HCT116 (cell line): ENCODE measurements at regions not wholly inside any gene's neighbourhood (a gene's known extent, or its start where the extent isn't known, plus 50 kb on each side); places are given as distances from the start of the nearest gene placed in this dataset.

Source experiments
- ATAC-seq: fragments of 200-7000 bp; cut with Tn5 transposase; 2 replicates; pipeline ENCODE4 v1.9.1; 2020; ENCODE audit warnings: mild to moderate bottlenecking, moderate library complexity
- BruUV-seq: library from RNA; stranded (reverse); fragments of 400-500 nt; replicated peaks from 2 replicates; lab custom pipeline; 2021; lab: Mats Ljungman, UMichigan
- CTCF ChIA-PET: fragments of 300-600 bp; sonication (Branson Sonifier 250); formaldehyde crosslinking; loops from one replicate; lab custom pipeline; 2021; ENCODE audit warnings: antibody characterized with exemption; lab: Charles Lee
- POLR2A ChIA-PET: fragments of 300-600, 350-600 bp; sonication (Branson Sonifier 250); formaldehyde crosslinking; loops from one replicate; lab custom pipeline; 2021; ENCODE audit warnings: antibody characterized with exemption; lab: Charles Lee
- RAD21 ChIA-PET, 2 experiments: fragments of 300-600 bp; sonication (Branson Sonifier 250); formaldehyde crosslinking; loops; one replicate each; lab custom pipeline; 2023; ENCODE audit warnings: low total read pairs in 2 of 2; ENCODE audit not compliant: uncharacterized antibody in 2 of 2, unreplicated experiment in 2 of 2, low non-redundant PET in 1 of 2; lab: Charles Lee
- DNase-seq: peaks from one replicate; pipeline ENCODE4 v3.0.0-alpha.2; 2010; ENCODE audit warnings: low read depth, low spot score
- H2AFZ ChIP-seq: fragments of 200-600 bp; shearing (Covaris generic), sonication (generic); 2 replicates; pipeline ENCODE4 v1.6.1; 2017; ENCODE audit warnings: low read depth, mixed run types, mixed read lengths, antibody characterized with exemption, low read length; ENCODE audit not compliant: poor library complexity, severe bottlenecking
- H3K27ac ChIP-seq: 2 replicates; pipeline ENCODE4 v1.5.1; 2012; ENCODE audit warnings: low read depth, low read length
- H3K27me3 ChIP-seq: fragments of 200-600 bp; sonication (generic); 2 replicates; pipeline ENCODE4 v1.6.1; 2016; ENCODE audit warnings: mixed run types, low read length, mixed read lengths; ENCODE audit not compliant: insufficient read depth
- H3K36me3 ChIP-seq, 2 experiments: fragments of 200-500 bp in 1 of 2; fragments of 200-600 bp in 1 of 2; sonication (Bioruptor generic) in 1 of 2; sonication (generic) in 1 of 2; 2 replicates each; pipeline versions ENCODE4 v1.5.1 to v1.6.1; 2014 to 2016; ENCODE audit warnings: low read length in 2 of 2, inconsistent platforms in 1 of 2, mixed read lengths in 1 of 2, mixed run types in 1 of 2; ENCODE audit not compliant: insufficient read depth in 2 of 2, control insufficient read depth in 1 of 2
- H3K4me1 ChIP-seq, 2 experiments: fragments of 200-600 bp in 1 of 2; sonication (generic) in 1 of 2; 2 replicates each; pipeline versions ENCODE4 v1.5.1 to v1.6.1; 2012 to 2017; ENCODE audit warnings: low read length in 2 of 2, inconsistent platforms in 1 of 2, mild to moderate bottlenecking in 1 of 2, mixed read lengths in 1 of 2, mixed run types in 1 of 2, moderate library complexity in 1 of 2; ENCODE audit not compliant: insufficient read depth in 2 of 2, control insufficient read depth in 1 of 2
- H3K4me2 ChIP-seq: fragments of 200-600 bp; sonication (generic); 2 replicates; pipeline ENCODE4 v1.6.1; 2017; ENCODE audit warnings: mixed run types, low read length, mixed read lengths
- H3K4me3 ChIP-seq, 2 experiments: fragments of 200-600 bp in 1 of 2; sonication (generic) in 1 of 2; replicated peaks in 1 of 2; 2 replicates each; pipeline ENCODE4 v1.5.1; 2011 to 2016; ENCODE audit warnings: low read length in 2 of 2, control low read depth in 1 of 2, low read depth in 1 of 2, mild to moderate bottlenecking in 1 of 2, mixed read lengths in 1 of 2, mixed run types in 1 of 2
- H3K79me2 ChIP-seq: fragments of 200-600 bp; sonication (generic); 2 replicates; pipeline ENCODE4 v1.6.1; 2017; ENCODE audit warnings: mild to moderate bottlenecking, mixed run types, low read length, moderate library complexity, mixed read lengths; ENCODE audit not compliant: insufficient read depth
- H3K9ac ChIP-seq: fragments of 200-600 bp; sonication (generic); 2 replicates; pipeline ENCODE4 v1.6.1; 2016; ENCODE audit warnings: low read length, mixed read lengths
- H3K9me2 ChIP-seq: fragments of 200-600 bp; sonication (generic), shearing (Covaris generic); 2 replicates; pipeline ENCODE4 v1.6.1; 2017; ENCODE audit warnings: mixed run types, mild to moderate bottlenecking, moderate library complexity; ENCODE audit not compliant: insufficient read depth
- H3K9me3 ChIP-seq, 2 experiments: fragments of 200-500 bp in 1 of 2; fragments of 200-600 bp in 1 of 2; sonication (Bioruptor generic) in 1 of 2; sonication (generic) in 1 of 2; 2 replicates each; pipeline ENCODE4 v1.6.1; 2014 to 2017; ENCODE audit warnings: low read length in 2 of 2, mixed read lengths in 2 of 2, inconsistent platforms in 1 of 2, low read depth in 1 of 2, mild to moderate bottlenecking in 1 of 2, mixed run types in 1 of 2, moderate library complexity in 1 of 2; ENCODE audit not compliant: control insufficient read depth in 1 of 2, insufficient read depth in 1 of 2
- H4K20me1 ChIP-seq: fragments of 200-600 bp; sonication (generic), shearing (Covaris generic); 2 replicates; pipeline ENCODE4 v1.6.1; 2017; ENCODE audit warnings: mixed run types, mild to moderate bottlenecking, moderate library complexity; ENCODE audit not compliant: insufficient read depth
- CEBPB ChIP-seq: IDR thresholded peaks from 2 replicates; pipeline ENCODE4 v1.6.1; 2012; ENCODE audit warnings: low read depth
- EGR1 ChIP-seq: IDR thresholded peaks from 2 replicates; pipeline ENCODE4 v1.6.1; 2012; ENCODE audit warnings: low read depth
- ELF1 ChIP-seq: IDR thresholded peaks from 2 replicates; pipeline ENCODE4 v1.6.1; 2012; ENCODE audit warnings: low read depth, borderline replicate concordance
- EZH2phosphoT487 ChIP-seq: fragments of 200-600 bp; IDR thresholded peaks from 2 replicates; pipeline ENCODE4 v1.6.1; 2018; ENCODE audit warnings: antibody characterized with exemption, borderline replicate concordance
- POLR2A ChIP-seq: IDR thresholded peaks from 2 replicates; pipeline ENCODE4 v1.7.0; 2011; ENCODE audit warnings: borderline replicate concordance; ENCODE audit not compliant: insufficient read depth, insufficient read length; ENCODE audit errors: extremely low read depth
- POLR2AphosphoS5 ChIP-seq: IDR thresholded peaks from 2 replicates; pipeline ENCODE4 v1.6.1; 2011; ENCODE audit warnings: mild to moderate bottlenecking, low read depth, low read length, moderate library complexity
- SIN3A ChIP-seq: IDR thresholded peaks from 2 replicates; pipeline ENCODE4 v1.6.1; 2012; ENCODE audit warnings: low read depth
- ZFX ChIP-seq: fragments of 450-650 bp; IDR thresholded peaks from 2 replicates; pipeline ENCODE4 v1.6.1; 2017
- intact Hi-C: fragments of 100-400 bp; cut with micrococcal nuclease; formaldehyde crosslinking; loops from 2 replicates; pipeline ENCODE4 v1.10.0; 2022

DNA sequence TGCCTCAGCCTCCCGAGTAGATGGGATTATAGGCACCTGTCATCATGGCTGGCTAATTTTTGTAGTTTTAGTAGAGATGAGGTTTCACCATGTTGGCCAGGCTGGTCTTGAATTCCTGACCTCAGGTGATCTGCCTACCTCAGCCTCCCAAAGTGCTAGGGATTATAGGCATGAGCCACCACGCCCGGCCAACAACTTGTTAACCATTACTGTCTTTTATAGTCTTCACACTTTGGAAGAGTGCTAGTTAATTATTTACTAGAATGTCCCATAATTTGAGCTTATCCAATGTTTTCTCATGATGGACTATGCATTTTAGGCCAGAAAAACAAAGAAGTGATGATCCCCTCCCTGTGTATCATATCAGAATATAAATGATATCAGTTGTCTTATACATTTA, 288.6 kb upstream of the CBLB start:
- POLR2A ChIA-PET: no interaction called here
- intact Hi-C loops: no loop called here

DNA sequence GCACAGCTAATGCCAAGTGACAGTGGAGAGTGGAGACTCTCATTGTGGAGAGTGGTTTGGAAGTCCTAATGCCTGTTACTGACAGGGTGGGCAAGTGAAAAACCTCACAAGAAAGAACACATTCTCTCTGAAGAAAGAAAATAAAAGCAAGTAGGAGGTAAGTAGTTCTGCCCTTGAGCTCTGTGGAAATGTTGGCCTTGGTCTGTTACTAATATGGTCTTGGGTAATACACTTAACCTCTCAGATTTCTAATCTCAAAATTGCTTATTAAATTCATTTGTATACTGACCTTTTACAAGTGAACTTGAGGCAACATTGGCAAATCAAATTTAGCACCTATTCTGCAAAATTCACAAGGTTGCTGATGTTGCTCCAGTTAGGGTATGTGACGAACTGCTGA, 291.6 kb upstream of the CBLB start:
- intact Hi-C loops: no loop called here
- Histone ChIP-seq H3K4me2 (no peak overlapping the region), H3K4me3 (no peak overlapping the region), H3K9ac (no peak overlapping the region), H3K27me3 (no peaks in the 10 kb centered on the region), H3K9me3 (no peaks in the 10 kb centered on the region), H2AFZ (no peak overlapping the region), H4K20me1 (no peaks in the 10 kb centered on the region), H3K4me1 (no peaks in the 10 kb centered on the region), H3K79me2 (no peaks in the 10 kb centered on the region), H3K9me2 (no peaks in the 10 kb centered on the region), H3K27ac (no peak overlapping the region), H3K36me3 (no peaks in the 10 kb centered on the region)
- CTCF ChIA-PET: no interaction called here
- DNase-seq: no peak
- TF ChIP-seq ZFX: no peak
- no peak for TF ChIP-seq POLR2A
- TF ChIP-seq EGR1: no peak
- TF ChIP-seq ELF1: no peak
- no peak for TF ChIP-seq POLR2AphosphoS5
- TF ChIP-seq EZH2phosphoT487: no peak
- RAD21 ChIA-PET: no interaction called here
- POLR2A ChIA-PET: no interaction called here
- no TSS peak for BruUV-seq
- ATAC-seq: no peak

More for the DNA sequence above, 288.6 kb upstream of the CBLB start:
- H3K4me2 ChIP-seq: no peak overlapping the region
- no peak for DNase-seq
- RAD21 ChIA-PET: no interaction called here
- no peak for ATAC-seq
- no peaks in the 10 kb centered on the region for H3K4me1 ChIP-seq
- H3K79me2 ChIP-seq: no peaks in the 10 kb centered on the region
- no TSS peak for BruUV-seq
- no peaks in the 10 kb centered on the region for H3K9me3 ChIP-seq
- H2AFZ ChIP-seq: no peak overlapping the region
- no peaks in the 10 kb centered on the region for H3K27me3 ChIP-seq
- no peak overlapping the region for H3K27ac ChIP-seq
- no peak for TF ChIP-seq CEBPB
- TF ChIP-seq SIN3A: no peak
- TF ChIP-seq POLR2AphosphoS5: no peak
- no peak overlapping the region for H3K4me3 ChIP-seq
- H3K36me3 ChIP-seq: no peaks in the 10 kb centered on the region
- CTCF ChIA-PET: no interaction called here
- H4K20me1 ChIP-seq: no peaks in the 10 kb centered on the region
- H3K9ac ChIP-seq: no peak overlapping the region
- no peaks in the 10 kb centered on the region for H3K9me2 ChIP-seq
